HG03342 (cell line): ENCODE measurements at regions not wholly inside any gene's neighbourhood (a gene's known extent, or its start where the extent isn't known, plus 50 kb on each side); places are given as distances from the start of the nearest gene placed in this dataset.
"Not testable (repeated sequence)": the region's sequence is repeated elsewhere in the genome, so short reads cannot be mapped to it uniquely, and the experiment has no call there.

ENCODE experiments used
- ATAC-seq: cut with Tn5 transposase; IDR thresholded peaks from one replicate; pipeline ENCODE4 v1.9.1; 2021; ENCODE audit warnings: mild to moderate bottlenecking, moderate library complexity; ENCODE audit not compliant: unreplicated experiment

- ATAC-seq, result no peak
Measured at GRCh38 chr12:80045594-80045993, 53.7 kb upstream of the OTOGL start.

- ATAC-seq, result no peak
Measured at GRCh38 chr12:80044694-80045046, 54.7 kb upstream of the OTOGL start.

GRCh38 chr12:80041692-80042091 lies 57.6 kb upstream of the OTOGL start:
- ATAC-seq, result no peak

- ATAC-seq, result no peak
Measured at GRCh38 chr12:80041071-80041470, 58.3 kb upstream of the OTOGL start.

GRCh38 chr12:80040075-80040738 lies 59.1 kb upstream of the OTOGL start:
- no peak for ATAC-seq

- ATAC-seq, result no peak
Measured at GRCh38 chr12:80038062-80038560, 61.2 kb upstream of the OTOGL start.

GRCh38 chr12:80033448-80033847 lies 65.9 kb upstream of the OTOGL start:
- no peak for ATAC-seq

GRCh38 chr12:80032946-80033345 lies 66.4 kb upstream of the OTOGL start:
- no peak for ATAC-seq

- ATAC-seq, result no peak
Measured at GRCh38 chr12:80031229-80031628, 68.1 kb upstream of the OTOGL start.

- no peak for ATAC-seq
Measured at GRCh38 chr12:80025638-80026037, 73.7 kb upstream of the OTOGL start.

- no peak for ATAC-seq
Measured at GRCh38 chr12:80019691-80020090, 79.6 kb upstream of the OTOGL start.

GRCh38 chr12:80018119-80018518 lies 81.2 kb upstream of the OTOGL start:
- ATAC-seq, result no peak

- ATAC-seq, result no peak
Measured at GRCh38 chr12:80017261-80017870, 82.0 kb upstream of the OTOGL start.

GRCh38 chr12:80016684-80017083 lies 81.8 kb upstream of the PPP1R12A start:
- no peak for ATAC-seq

- no peak for ATAC-seq
Measured at GRCh38 chr12:80015660-80016059, 80.8 kb upstream of the PPP1R12A start.

- not testable (repeated sequence) for ATAC-seq
Measured at GRCh38 chr12:80003744-80004143, 68.8 kb upstream of the PPP1R12A start.

GRCh38 chr12:80001562-80001961 lies 66.7 kb upstream of the PPP1R12A start:
- no peak for ATAC-seq

- ATAC-seq, result no peak
Measured at GRCh38 chr12:80000831-80001230, 65.9 kb upstream of the PPP1R12A start.

GRCh38 chr12:79998554-79998953 lies 63.7 kb upstream of the PPP1R12A start:
- ATAC-seq, result no peak

GRCh38 chr12:79997096-79997791 lies 62.3 kb upstream of the PPP1R12A start:
- ATAC-seq, result peak; percentile 100

- not testable (repeated sequence) for ATAC-seq
Measured at GRCh38 chr12:79995385-79996084, 60.6 kb upstream of the PPP1R12A start.
